K562 (cell line): ENCODE measurements at regions not wholly inside any gene's neighbourhood (a gene's known extent, or its start where the extent isn't known, plus 50 kb on each side); places are given as distances from the start of the nearest gene placed in this dataset.

Experiments
- ATAC-seq: fragments of 200-7000 bp; cut with Tn5 transposase; 3 replicates; pipeline ENCODE4 v1.9.1; 2020; ENCODE audit warnings: moderate library complexity
- BruUV-seq: library from RNA; stranded (reverse); fragments of 400-500 nt; replicated peaks from 2 replicates; lab custom pipeline; 2021; lab: Mats Ljungman, UMichigan
- CTCF ChIA-PET: fragments of 300-600 bp; formaldehyde crosslinking; extraction: SDS; loops from one replicate; lab custom pipeline; 2021; ENCODE audit warnings: low intra/inter-chr PET ratio; lab: Yijun Ruan, JAX
- POLR2A ChIA-PET: fragments of 300-600, 350-650 bp; sonication (Branson Sonifier 250); formaldehyde crosslinking; extraction: SDS; loops from one replicate; lab custom pipeline; 2021; ENCODE audit warnings: antibody characterized with exemption, inconsistent platforms; lab: Yijun Ruan, JAX
- DNase-seq, 4 experiments: peaks; one replicate each; pipeline versions ENCODE4 v3.0.0 to v3.0.0-alpha.2; 2011 to 2018; ENCODE audit warnings: low spot score in 3 of 4, mixed read lengths in 3 of 4; ENCODE audit errors: extremely low read depth in 1 of 4
- FAIRE-seq: peaks from 2 replicates; lab custom pipeline; 2011; peaks lifted over from hg19 to GRCh38; lab: Jason Lieb, UNC
- H2AFZ ChIP-seq: 2 replicates; pipeline ENCODE4 v1.6.0; 2011; ENCODE audit warnings: low read depth, low read length, control low read depth, inconsistent platforms
- H3K27ac ChIP-seq: fragments of 200-600 bp; 3 replicates; pipeline ENCODE4 v1.8.0; 2011; ENCODE audit warnings: low read depth, mild to moderate bottlenecking, control low read depth, inconsistent platforms, low read length, moderate library complexity, mixed read lengths; ENCODE audit errors: extremely low read depth
- H3K27me3 ChIP-seq, 2 experiments: fragments of 300-600 bp in 1 of 2; 2 replicates in 1 of 2; 3 replicates in 1 of 2; pipeline versions ENCODE4 v1.6.0 to v1.8.0; 2011; ENCODE audit warnings: inconsistent platforms in 2 of 2, low read length in 2 of 2, mild to moderate bottlenecking in 1 of 2, mixed read lengths in 1 of 2, moderate library complexity in 1 of 2; ENCODE audit not compliant: control insufficient read depth in 2 of 2, insufficient read depth in 2 of 2
- H3K36me3 ChIP-seq: fragments of 300-600 bp; 3 replicates; pipeline ENCODE4 v1.8.0; 2011; ENCODE audit warnings: mild to moderate bottlenecking, low read length, inconsistent platforms; ENCODE audit not compliant: control insufficient read depth, insufficient read depth
- H3K4me1 ChIP-seq, 2 experiments: fragments of 200-600 bp in 1 of 2; replicated peaks in 1 of 2; 2 replicates in 1 of 2; 3 replicates in 1 of 2; pipeline versions ENCODE4 v1.5.1 to v1.8.0; 2011; ENCODE audit warnings: inconsistent platforms in 2 of 2, low read length in 2 of 2, mild to moderate bottlenecking in 1 of 2, mixed read lengths in 1 of 2, moderate library complexity in 1 of 2; ENCODE audit not compliant: control insufficient read depth in 2 of 2, insufficient read depth in 2 of 2
- H3K4me2 ChIP-seq: 2 replicates; pipeline ENCODE4 v1.6.1; 2011; ENCODE audit warnings: low read length, control low read depth, inconsistent platforms, mixed read lengths; ENCODE audit not compliant: insufficient read depth
- H3K4me3 ChIP-seq: fragments of 200-600 bp; sonication (generic), shearing (Covaris generic); 2 replicates; pipeline ENCODE4 v1.5.1; 2016; ENCODE audit warnings: control low read depth, inconsistent platforms
- H3K79me2 ChIP-seq: fragments of 200-600 bp; 3 replicates; pipeline ENCODE4 v1.8.0; 2011; ENCODE audit warnings: low read length, inconsistent platforms; ENCODE audit not compliant: control insufficient read depth, insufficient read depth
- H3K9ac ChIP-seq, 2 experiments: 2 replicates each; pipeline versions ENCODE4 v1.6.0 to v1.6.1; 2011; ENCODE audit warnings: low read depth in 2 of 2, low read length in 2 of 2, control low read depth in 1 of 2, inconsistent platforms in 1 of 2, mild to moderate bottlenecking in 1 of 2, mixed read lengths in 1 of 2; ENCODE audit not compliant: insufficient read depth in 1 of 2
- H3K9me1 ChIP-seq: one replicate; pipeline ENCODE4 v1.6.0; 2011; ENCODE audit warnings: inconsistent platforms, mild to moderate bottlenecking, low read length, moderate library complexity; ENCODE audit not compliant: control insufficient read depth, insufficient read depth
- H3K9me3 ChIP-seq: replicated peaks from 2 replicates; pipeline ENCODE4 v1.5.1; 2011; ENCODE audit warnings: low read depth, low read length, inconsistent platforms; ENCODE audit not compliant: control insufficient read depth, insufficient read depth
- H4K20me1 ChIP-seq: replicated peaks from 2 replicates; pipeline ENCODE4 v1.6.1; 2011; ENCODE audit warnings: low read length, inconsistent platforms, mixed read lengths; ENCODE audit not compliant: control insufficient read depth, insufficient read depth
- HMBOX1 ChIP-seq: sonication (generic); IDR thresholded peaks from 2 replicates; pipeline ENCODE4 v1.6.1; 2016
- IFI16 ChIP-seq: fragments of 250-450 bp; sonication (Bioruptor Pico); IDR thresholded peaks from 2 replicates; pipeline ENCODE4 v2.1.2; 2022; ENCODE audit warnings: mild to moderate bottlenecking, inconsistent platforms
- ILK ChIP-seq: fragments of 450-650 bp; IDR thresholded peaks from 2 replicates; pipeline ENCODE4 v1.6.1; 2016; ENCODE audit warnings: missing genetic modification characterization, low read depth, mild to moderate bottlenecking, missing compliant biosample characterization, moderate library complexity, borderline replicate concordance
- RBBP5 ChIP-seq: fragments of 200-600 bp; sonication (generic); IDR thresholded peaks from 2 replicates; pipeline ENCODE4 v1.6.1; 2012; ENCODE audit warnings: borderline replicate concordance, mild to moderate bottlenecking, low read length, control low read depth, inconsistent platforms; ENCODE audit not compliant: insufficient read depth, poor library complexity, severe bottlenecking
- SMAD4 ChIP-seq: fragments of 250-450 bp; sonication (Bioruptor Pico); conservative IDR thresholded peaks from 2 replicates; pipeline ENCODE4 v1.8.0; 2021; ENCODE audit warnings: inconsistent platforms, mild to moderate bottlenecking, moderate library complexity
- TBL1XR1 ChIP-seq, 2 experiments: IDR thresholded peaks; 2 replicates each; pipeline ENCODE4 v1.6.1; 2012; ENCODE audit warnings: improper control_type of control experiment in 2 of 2, low read length in 2 of 2, mild to moderate bottlenecking in 1 of 2
- U2AF2 ChIP-seq: fragments of 200-400 bp; formaldehyde crosslinking; optimal IDR thresholded peaks from 2 replicates; pipeline ENCODE3; 2017; ENCODE audit warnings: low read depth, mild to moderate bottlenecking, low read length
- ZKSCAN3 ChIP-seq: fragments of 250-450 bp; sonication (Bioruptor Pico); IDR thresholded peaks from 2 replicates; pipeline ENCODE4 v1.4.0; 2020
- ZSCAN29 ChIP-seq: fragments of 450-650 bp; IDR thresholded peaks from 2 replicates; pipeline ENCODE4 v1.6.1; 2017
- in situ Hi-C: fragments of 300-500 bp; cut with MboI; formaldehyde crosslinking; loops from 4 replicates; pipeline ENCODE4 v1.15.0; 2018; ENCODE audit warnings: inconsistent platforms, mixed read lengths
- intact Hi-C: fragments of 100-400 bp; cut with micrococcal nuclease; formaldehyde crosslinking; loops from 2 replicates; pipeline ENCODE4 v1.14.2; 2022

- TF ChIP-seq U2AF2 (no peak), ZKSCAN3 (CRISPR knock-in tag) (no peak), ILK (no peak), IFI16 (CRISPR knock-in tag) (no peak)
- TF ChIP-seq, all 486 proteins: peak for 0
Observed at GRCh38 chr2:199690225-199690624, 160.8 kb downstream of the FTCDNL1 start (continued).

GRCh38 chr2:199685669-199686068 lies 165.3 kb downstream of the FTCDNL1 start:
- no peak overlapping the region for H3K9ac ChIP-seq
- intact Hi-C loops: no loop called here
- DNase-seq: no peak

More at GRCh38 chr2:199685669-199686068, 165.3 kb downstream of the FTCDNL1 start:
- FAIRE-seq: no peak
- Histone ChIP-seq H3K4me3 (no peak overlapping the region), H3K27ac (no peak overlapping the region), H3K4me1 (no peaks in the 10 kb centered on the region), H3K9me1 (no peaks in the 10 kb centered on the region), H2AFZ (no peak overlapping the region), H3K36me3 (no peaks in the 10 kb centered on the region), H3K9me3 (no peaks in the 10 kb centered on the region), H3K27me3 (no peaks in the 10 kb centered on the region), H3K4me2 (no peak overlapping the region), H3K79me2 (no peaks in the 10 kb centered on the region), H4K20me1 (no peaks in the 10 kb centered on the region)
- CTCF ChIA-PET: no interaction called here
- BruUV-seq: no TSS peak
- TF ChIP-seq ZSCAN29 (no peak), SMAD4 (CRISPR knock-in tag) (no peak), HMBOX1 (no peak), RBBP5 (no peak), TBL1XR1 (IDR thresholded peaks at IDR 0.05; ENCODE audit: low read length in 2 of 2) (no peak)
- ATAC-seq: no peak
- POLR2A ChIA-PET: no interaction called here
- in situ Hi-C loops: no loop called here
